ENCODE measurements at regions not wholly inside any gene's neighbourhood (a gene's known extent, or its start where the extent isn't known, plus 50 kb on each side); places are given as distances from the start of the nearest gene placed in this dataset.

DNA sequence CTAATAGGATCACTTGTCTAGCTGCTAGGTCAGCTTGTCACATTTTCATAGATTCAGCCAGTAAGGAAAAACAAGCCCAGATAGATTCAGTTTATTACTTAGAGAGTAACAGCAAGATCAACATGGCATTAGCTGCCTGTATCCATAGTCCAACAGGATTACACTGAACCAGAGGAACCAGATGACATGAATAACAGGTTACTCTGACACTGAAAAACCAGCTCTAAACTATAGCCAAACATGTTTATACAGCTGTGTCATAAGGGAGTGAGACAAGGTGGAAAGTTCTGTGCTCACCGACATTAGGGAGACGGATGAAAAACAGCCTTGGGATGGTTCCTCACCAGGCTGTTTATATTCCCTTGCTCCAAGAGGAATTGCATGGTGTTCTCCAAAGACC, 102.9 kb upstream of the EOLA2 start (continued):
- TF ChIP-seq YY1 (IDR thresholded peaks at IDR 0.05; ENCODE audit: low read depth, low read length) (no peak), GABPA (IDR thresholded peaks at IDR 0.05; ENCODE audit: low read depth) (no peak), CEBPB (IDR thresholded peaks at IDR 0.05; ENCODE audit: borderline replicate concordance in 1 of 2, low read depth in 2 of 2, low read length in 2 of 2) (no peak), SP1 (IDR thresholded peaks at IDR 0.05; ENCODE audit: low read depth, low read length) (no peak), ZNF274 (IDR thresholded peaks at IDR 0.05; ENCODE audit: insufficient read depth, insufficient read length) (no peak)

DNA sequence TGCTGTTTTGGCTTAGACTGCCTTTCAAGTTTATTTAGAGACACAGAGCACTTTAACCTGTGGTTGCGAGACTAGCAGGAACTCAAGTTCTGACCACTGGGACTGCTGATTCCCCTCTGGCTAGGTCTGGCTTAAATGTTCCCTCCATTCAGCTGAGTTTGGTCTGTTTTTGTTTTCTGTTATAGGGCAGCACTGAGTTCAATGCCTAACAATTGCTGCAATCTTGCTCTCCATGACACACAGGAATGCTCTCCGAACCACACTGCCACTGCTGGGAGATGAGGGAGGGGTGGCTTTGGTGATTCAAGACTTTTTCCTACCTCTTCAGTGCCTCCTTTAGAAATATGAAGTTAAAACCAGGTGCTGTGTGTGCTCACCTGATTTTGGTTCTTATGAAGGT, 106.3 kb upstream of the EOLA2 start:
- intact Hi-C loops (cut with micrococcal nuclease; ENCODE audit: unreplicated experiment), result no loop called here
- Histone ChIP-seq H3K9ac (ENCODE audit: control insufficient read depth, insufficient read depth, low read length) (no peak overlapping the region), H3K4me2 (ENCODE audit: control insufficient read depth, insufficient read depth) (no peak overlapping the region), H3K4me1 (ENCODE audit: control insufficient read depth, insufficient read depth, low read length) (no peaks in the 10 kb centered on the region), H3K36me3 (ENCODE audit: control insufficient read depth in 2 of 2, insufficient read depth in 2 of 2, low read length in 1 of 2) (no peaks in the 10 kb centered on the region), H2AFZ (ENCODE audit: control insufficient read depth, low read depth, low read length) (no peak overlapping the region), H3K4me3 (no peak overlapping the region), H3K27me3 (replicated peaks in 1 of 2; ENCODE audit: control insufficient read depth in 2 of 2, insufficient read depth in 2 of 2, low read length in 1 of 2) (no peaks in the 10 kb centered on the region; a peak in 1 of 4 replicates), H3K79me2 (ENCODE audit: control insufficient read depth, insufficient read depth, low read length) (no peaks in the 10 kb centered on the region), H3K27ac (ENCODE audit: control insufficient read depth, insufficient read depth) (no peak overlapping the region), H4K20me1 (ENCODE audit: control insufficient read depth, insufficient read depth) (no peaks in the 10 kb centered on the region), H3K9me3 (replicated peaks; ENCODE audit: control insufficient read depth, insufficient read depth, low read length) (no peaks in the 10 kb centered on the region)
- CTCF ChIA-PET, result no interaction called here
- TF ChIP-seq GABPA (IDR thresholded peaks at IDR 0.05; ENCODE audit: low read depth) (no peak), EED (IDR thresholded peaks at IDR 0.05; ENCODE audit: low read depth) (no peak)
- POLR2A ChIA-PET, result no interaction called here
- RAD21 ChIA-PET (ENCODE audit: unreplicated experiment), result no interaction called here
- BruUV-seq (replicated peaks), result no TSS peak
- no peak for DNase-seq (ENCODE audit: low read depth, low spot score)
- SMC1A ChIA-PET (ENCODE audit: uncharacterized antibody, unreplicated experiment), result interaction anchor here (0.9 kb wide), 1 partner anchor 10 kb away, joined by 3 read pairs; no protein-coding TSS in a partner anchor
- ATAC-seq, result no peak
- in situ Hi-C loops (cut with MboI), result no loop called here
- no peak for FAIRE-seq
- 0% methylated on average over 1 of the region's 2 CpGs for WGBS (ENCODE audit: insufficient coverage, insufficient replicate concordance, low lambda C conversion rate, missing lambda C conversion rate)

DNA sequence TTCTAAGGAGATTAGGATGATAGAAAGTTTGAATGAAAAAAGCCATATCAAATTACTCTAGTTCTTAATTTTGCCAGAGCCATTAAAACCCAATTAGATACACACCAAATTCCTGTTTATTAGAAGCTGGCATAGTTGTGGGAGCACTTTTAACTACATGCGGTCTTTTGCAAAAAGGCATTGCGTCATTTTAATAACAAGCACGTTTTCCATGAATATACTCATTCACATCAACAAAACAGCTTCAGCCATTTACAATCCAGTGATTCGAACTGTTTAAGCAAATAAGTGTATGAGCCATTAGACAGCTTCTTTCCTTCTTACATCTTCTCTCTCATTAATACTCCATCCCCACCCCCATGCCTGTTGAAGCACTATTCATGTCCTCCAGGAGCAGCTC, 109.5 kb upstream of the EOLA2 start:
- ChIA-PET RAD21 (ENCODE audit: unreplicated experiment) (no interaction called here), CTCF (no interaction called here), POLR2A (no interaction called here), SMC1A (ENCODE audit: uncharacterized antibody, unreplicated experiment) (no interaction called here)
- H3K9me3 ChIP-seq (replicated peaks; ENCODE audit: control insufficient read depth, insufficient read depth, low read length), result no peaks in the 10 kb centered on the region
- H4K20me1 ChIP-seq (ENCODE audit: control insufficient read depth, insufficient read depth), result no peaks in the 10 kb centered on the region
- DNase-seq (ENCODE audit: low read depth, low spot score) (no peak), ATAC-seq (no peak), FAIRE-seq (no peak)
- no peaks in the 10 kb centered on the region for H3K79me2 ChIP-seq (ENCODE audit: control insufficient read depth, insufficient read depth, low read length)
- H3K4me3 ChIP-seq, result no peak overlapping the region
- WGBS (ENCODE audit: insufficient coverage, insufficient replicate concordance, low lambda C conversion rate, missing lambda C conversion rate), result 49% methylated on average over 4 of the region's 4 CpGs
- H3K27me3 ChIP-seq (replicated peaks in 1 of 2; ENCODE audit: control insufficient read depth in 2 of 2, insufficient read depth in 2 of 2, low read length in 1 of 2), result no peaks in the 10 kb centered on the region; a peak in 1 of 4 replicates
- no peak overlapping the region for H3K27ac ChIP-seq (ENCODE audit: control insufficient read depth, insufficient read depth)
- no peak overlapping the region for H3K9ac ChIP-seq (ENCODE audit: control insufficient read depth, insufficient read depth, low read length)
- H3K4me2 ChIP-seq (ENCODE audit: control insufficient read depth, insufficient read depth), result no peak overlapping the region
- H3K4me1 ChIP-seq (ENCODE audit: control insufficient read depth, insufficient read depth, low read length), result no peaks in the 10 kb centered on the region
- no peak overlapping the region for H2AFZ ChIP-seq (ENCODE audit: control insufficient read depth, low read depth, low read length)
- H3K36me3 ChIP-seq (ENCODE audit: control insufficient read depth in 2 of 2, insufficient read depth in 2 of 2, low read length in 1 of 2), result no peaks in the 10 kb centered on the region
- intact Hi-C loops (cut with micrococcal nuclease; ENCODE audit: unreplicated experiment) (no loop called here), in situ Hi-C loops (cut with MboI) (no loop called here)
- no TSS peak for BruUV-seq (replicated peaks)
- TF ChIP-seq ZNF622 (IDR thresholded peaks at IDR 0.05) (no peak), MTA2 (IDR thresholded peaks at IDR 0.05; ENCODE audit: low read depth) (no peak), ZNF24 (IDR thresholded peaks at IDR 0.05) (no peak), ETV6 (conservative IDR thresholded peaks at IDR 0.05 in 1 of 2, IDR thresholded peaks at IDR 0.05 in 1 of 2; ENCODE audit: borderline replicate concordance in 1 of 2, low read depth in 1 of 2) (no peak), CHD2 (IDR thresholded peaks at IDR 0.05; ENCODE audit: borderline replicate concordance, low read depth, low read length) (no peak), NFXL1 (IDR thresholded peaks at IDR 0.05; ENCODE audit: borderline replicate concordance) (no peak), RBBP5 (conservative IDR thresholded peaks at IDR 0.05) (no peak), FOS (IDR thresholded peaks at IDR 0.05; ENCODE audit: borderline replicate concordance, extremely low read depth, insufficient read length) (no peak), NFYB (IDR thresholded peaks at IDR 0.05; ENCODE audit: insufficient read depth, low read depth, low read length) (no peak)
- TF ChIP-seq, protein P1, sequence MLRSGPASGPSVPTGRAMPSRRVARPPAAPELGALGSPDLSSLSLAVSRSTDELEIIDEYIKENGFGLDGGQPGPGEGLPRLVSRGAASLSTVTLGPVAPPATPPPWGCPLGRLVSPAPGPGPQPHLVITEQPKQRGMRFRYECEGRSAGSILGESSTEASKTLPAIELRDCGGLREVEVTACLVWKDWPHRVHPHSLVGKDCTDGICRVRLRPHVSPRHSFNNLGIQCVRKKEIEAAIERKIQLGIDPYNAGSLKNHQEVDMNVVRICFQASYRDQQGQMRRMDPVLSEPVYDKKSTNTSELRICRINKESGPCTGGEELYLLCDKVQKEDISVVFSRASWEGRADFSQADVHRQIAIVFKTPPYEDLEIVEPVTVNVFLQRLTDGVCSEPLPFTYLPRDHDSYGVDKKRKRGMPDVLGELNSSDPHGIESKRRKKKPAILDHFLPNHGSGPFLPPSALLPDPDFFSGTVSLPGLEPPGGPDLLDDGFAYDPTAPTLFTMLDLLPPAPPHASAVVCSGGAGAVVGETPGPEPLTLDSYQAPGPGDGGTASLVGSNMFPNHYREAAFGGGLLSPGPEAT (IDR thresholded peaks at IDR 0.05; ENCODE audit: low read depth), result no peak
